ENCODE measurements at regions not wholly inside any gene's neighbourhood (a gene's known extent, or its start where the extent isn't known, plus 50 kb on each side); places are given as distances from the start of the nearest gene placed in this dataset.

- Histone ChIP-seq H3K4me2 (ENCODE audit: control insufficient read depth, insufficient read depth) (no peak overlapping the region), H4K20me1 (ENCODE audit: control insufficient read depth, insufficient read depth) (no peaks in the 10 kb centered on the region), H3K4me1 (ENCODE audit: control insufficient read depth, insufficient read depth, low read length) (no peaks in the 10 kb centered on the region), H3K36me3 (ENCODE audit: control insufficient read depth in 2 of 2, insufficient read depth in 2 of 2, low read length in 1 of 2) (no peaks in the 10 kb centered on the region), H3K27ac (ENCODE audit: control insufficient read depth, insufficient read depth) (no peak overlapping the region), H3K9me3 (replicated peaks; ENCODE audit: control insufficient read depth, insufficient read depth, low read length) (no peaks in the 10 kb centered on the region), H3K9ac (ENCODE audit: control insufficient read depth, insufficient read depth, low read length) (no peak overlapping the region), H3K27me3 (replicated peaks in 1 of 2; ENCODE audit: control insufficient read depth in 2 of 2, insufficient read depth in 2 of 2, low read length in 1 of 2) (no peaks in the 10 kb centered on the region), H3K4me3 (no peak overlapping the region), H2AFZ (ENCODE audit: control insufficient read depth, low read depth, low read length) (no peak overlapping the region), H3K79me2 (ENCODE audit: control insufficient read depth, insufficient read depth, low read length) (no peaks in the 10 kb centered on the region)
- ChIA-PET SMC1A (ENCODE audit: uncharacterized antibody, unreplicated experiment) (interaction anchor here (1.7 to 2.4 kb wide), 2 partner anchors 15 to 372 kb away, joined by 4 to 15 read pairs; no protein-coding TSS in a partner anchor), POLR2A (no interaction called here), RAD21 (ENCODE audit: unreplicated experiment) (no interaction called here), CTCF (no interaction called here)
- in situ Hi-C loops (cut with MboI) (loop anchor here (10.0 kb wide), 1 partner anchor 372 kb away; no protein-coding TSS in a partner anchor), intact Hi-C loops (cut with micrococcal nuclease; ENCODE audit: unreplicated experiment) (no loop called here)
- no TSS peak for BruUV-seq (replicated peaks)
- 19% methylated on average over 10 of the region's 10 CpGs for WGBS (ENCODE audit: insufficient coverage, insufficient replicate concordance, low lambda C conversion rate, missing lambda C conversion rate)
- no peak for ATAC-seq
- no peak for DNase-seq (ENCODE audit: low read depth, low spot score)
- FAIRE-seq, result no peak
- no peak for TF ChIP-seq CBFB (IDR thresholded peaks at IDR 0.05; ENCODE audit: low read depth)
- TF ChIP-seq SMAD1 (IDR thresholded peaks at IDR 0.05; ENCODE audit: low read depth, partially characterized antibody), result no peak
- no peak for TF ChIP-seq BRCA1 (IDR thresholded peaks at IDR 0.05; ENCODE audit: low read depth, low read length)
Measured at GRCh38 chr2:49772299-49772970, 618.1 kb upstream of the FSHR start.

GRCh38 chr2:49770919-49771318 lies 616.6 kb upstream of the FSHR start:
- FAIRE-seq (no peak), DNase-seq (ENCODE audit: low read depth, low spot score) (no peak), ATAC-seq (peak; percentile 86)
- no peak overlapping the region for H2AFZ ChIP-seq (ENCODE audit: control insufficient read depth, low read depth, low read length)
- no TSS peak for BruUV-seq (replicated peaks)
- intact Hi-C loops (cut with micrococcal nuclease; ENCODE audit: unreplicated experiment) (loop anchor here (1.0 to 2.0 kb wide), 2 partner anchors 373 to 632 kb away; no protein-coding TSS in a partner anchor), in situ Hi-C loops (cut with MboI) (loop anchor here (10.0 kb wide), 1 partner anchor 374 kb away; no protein-coding TSS in a partner anchor)
- no peaks in the 10 kb centered on the region for H3K79me2 ChIP-seq (ENCODE audit: control insufficient read depth, insufficient read depth, low read length)
- H3K36me3 ChIP-seq (ENCODE audit: control insufficient read depth in 2 of 2, insufficient read depth in 2 of 2, low read length in 1 of 2), result no peaks in the 10 kb centered on the region
- ChIA-PET POLR2A (no interaction called here), SMC1A (ENCODE audit: uncharacterized antibody, unreplicated experiment) (interaction anchor here (1.3 to 2.7 kb wide), 4 partner anchors 17 to 632 kb away, joined by 3 to 15 read pairs (median 9); no protein-coding TSS in a partner anchor), CTCF (interaction anchor here (0.8 to 2.8 kb wide), 6 partner anchors 18 to 721 kb away, joined by 3 to 39 read pairs (median 3); no protein-coding TSS in a partner anchor), RAD21 (ENCODE audit: unreplicated experiment) (interaction anchor here (2.2 to 2.3 kb wide), 2 partner anchors 373 to 631 kb away, joined by 16 to 26 read pairs; no protein-coding TSS in a partner anchor)
- H4K20me1 ChIP-seq (ENCODE audit: control insufficient read depth, insufficient read depth), result no peaks in the 10 kb centered on the region
- H3K9me3 ChIP-seq (replicated peaks; ENCODE audit: control insufficient read depth, insufficient read depth, low read length), result no peaks in the 10 kb centered on the region
- TF ChIP-seq ZSCAN29 (IDR thresholded peaks at IDR 0.05), result no peak
- TF ChIP-seq HDAC2 (IDR thresholded peaks at IDR 0.05), result no peak
- TF ChIP-seq SMC3 (IDR thresholded peaks at IDR 0.05; ENCODE audit: borderline replicate concordance, low read length), result peak; percentile 29; the same call in 1 of the 2 replicates
- peak; percentile 31 to 47 (median 44); a peak in 5 of 6 replicates for TF ChIP-seq CTCF (IDR thresholded peaks at IDR 0.05 in 2 of 3, conservative IDR thresholded peaks at IDR 0.05 in 1 of 3; ENCODE audit: control insufficient read depth in 2 of 3, extremely low read depth in 1 of 3, insufficient read depth in 1 of 3, low read depth in 3 of 3, low read length in 3 of 3)
- no peak for TF ChIP-seq SMAD1 (IDR thresholded peaks at IDR 0.05; ENCODE audit: low read depth, partially characterized antibody)
- TF ChIP-seq RAD21 (IDR thresholded peaks at IDR 0.05; ENCODE audit: insufficient read depth, low read depth, low read length), result peak; percentile 63
- no peak for TF ChIP-seq E4F1 (IDR thresholded peaks at IDR 0.05; ENCODE audit: borderline replicate concordance, partially characterized antibody)
- no peak overlapping the region for H3K4me2 ChIP-seq (ENCODE audit: control insufficient read depth, insufficient read depth)
- H3K4me3 ChIP-seq, result no peak overlapping the region
- H3K27me3 ChIP-seq (replicated peaks in 1 of 2; ENCODE audit: control insufficient read depth in 2 of 2, insufficient read depth in 2 of 2, low read length in 1 of 2), result no peaks in the 10 kb centered on the region
- no peaks in the 10 kb centered on the region for H3K4me1 ChIP-seq (ENCODE audit: control insufficient read depth, insufficient read depth, low read length)
- no peak overlapping the region for H3K9ac ChIP-seq (ENCODE audit: control insufficient read depth, insufficient read depth, low read length)
- 11% methylated on average over 4 of the region's 4 CpGs for WGBS (ENCODE audit: insufficient coverage, insufficient replicate concordance, low lambda C conversion rate, missing lambda C conversion rate)
- H3K27ac ChIP-seq (ENCODE audit: control insufficient read depth, insufficient read depth), result no peak overlapping the region
